Osteocyte (in vitro differentiated cells): ENCODE measurements at regions not wholly inside any gene's neighbourhood (a gene's known extent, or its start where the extent isn't known, plus 50 kb on each side); places are given as distances from the start of the nearest gene placed in this dataset.
A peak's percentile ranks its signal among the peaks of the same experiment; 100 is the strongest.

ENCODE experiments used
- DNase-seq: peaks from one replicate; pipeline ENCODE4 v3.0.0; 2021; ENCODE audit warnings: mixed read lengths; ENCODE audit not compliant: unreplicated experiment; ENCODE audit errors: extremely low spot score
- H3K27ac Mint-ChIP-seq: one replicate; pipeline ENCODE4 v1.8.0; 2021; ENCODE audit warnings: mild to moderate bottlenecking, mixed read lengths; ENCODE audit not compliant: unreplicated experiment
- H3K27me3 Mint-ChIP-seq: one replicate; pipeline ENCODE4 v1.8.0; 2021; ENCODE audit warnings: mixed read lengths; ENCODE audit not compliant: unreplicated experiment
- H3K36me3 Mint-ChIP-seq: one replicate; pipeline ENCODE4 v1.8.0; 2021; ENCODE audit warnings: mixed read lengths; ENCODE audit not compliant: unreplicated experiment
- H3K4me1 Mint-ChIP-seq: one replicate; pipeline ENCODE4 v1.8.0; 2021; ENCODE audit warnings: mixed read lengths; ENCODE audit not compliant: unreplicated experiment
- H3K4me3 Mint-ChIP-seq: one replicate; pipeline ENCODE4 v1.8.0; 2021; ENCODE audit warnings: mild to moderate bottlenecking, moderate library complexity, mixed read lengths; ENCODE audit not compliant: unreplicated experiment
- H3K9me3 Mint-ChIP-seq: one replicate; pipeline ENCODE4 v1.8.0; 2021; ENCODE audit warnings: mixed read lengths; ENCODE audit not compliant: unreplicated experiment
- TF ChIP-seq, protein P1 (sequence below): fragments of 200-600 bp; sonication (generic); IDR thresholded peaks from 2 replicates; pipeline ENCODE4 v1.5.0; 2021; ENCODE audit warnings: antibody characterized with exemption, mild to moderate bottlenecking, moderate library complexity

DNA sequence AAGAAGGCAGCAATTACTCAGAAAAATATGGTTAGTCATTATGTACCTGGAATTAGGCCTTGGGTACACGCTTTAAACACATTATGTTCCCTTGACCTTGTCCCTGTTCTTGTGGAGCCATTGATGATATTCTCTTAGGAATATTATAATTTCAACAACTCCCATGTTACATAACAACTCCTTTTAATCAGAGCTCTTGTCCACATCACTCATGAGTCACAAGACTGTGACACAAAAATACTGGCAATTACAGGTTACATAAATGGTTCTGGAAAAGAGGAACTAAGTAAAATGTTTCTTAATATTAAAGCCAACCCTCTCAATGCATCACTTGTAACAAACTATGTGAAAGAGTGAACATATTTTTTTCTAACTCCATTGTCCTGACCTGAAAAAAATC, 143.8 kb upstream of the PCLO start:
- Mint-ChIP-seq H3K27me3 (no peaks in the 10 kb centered on the region), H3K4me3 (no peak overlapping the region), H3K36me3 (no peaks in the 10 kb centered on the region), H3K27ac (no peak overlapping the region), H3K9me3 (no peaks in the 10 kb centered on the region), H3K4me1 (peaks cover 7% of the 10 kb centered on the region)
- DNase-seq, result no peak
- TF ChIP-seq, protein P1, sequence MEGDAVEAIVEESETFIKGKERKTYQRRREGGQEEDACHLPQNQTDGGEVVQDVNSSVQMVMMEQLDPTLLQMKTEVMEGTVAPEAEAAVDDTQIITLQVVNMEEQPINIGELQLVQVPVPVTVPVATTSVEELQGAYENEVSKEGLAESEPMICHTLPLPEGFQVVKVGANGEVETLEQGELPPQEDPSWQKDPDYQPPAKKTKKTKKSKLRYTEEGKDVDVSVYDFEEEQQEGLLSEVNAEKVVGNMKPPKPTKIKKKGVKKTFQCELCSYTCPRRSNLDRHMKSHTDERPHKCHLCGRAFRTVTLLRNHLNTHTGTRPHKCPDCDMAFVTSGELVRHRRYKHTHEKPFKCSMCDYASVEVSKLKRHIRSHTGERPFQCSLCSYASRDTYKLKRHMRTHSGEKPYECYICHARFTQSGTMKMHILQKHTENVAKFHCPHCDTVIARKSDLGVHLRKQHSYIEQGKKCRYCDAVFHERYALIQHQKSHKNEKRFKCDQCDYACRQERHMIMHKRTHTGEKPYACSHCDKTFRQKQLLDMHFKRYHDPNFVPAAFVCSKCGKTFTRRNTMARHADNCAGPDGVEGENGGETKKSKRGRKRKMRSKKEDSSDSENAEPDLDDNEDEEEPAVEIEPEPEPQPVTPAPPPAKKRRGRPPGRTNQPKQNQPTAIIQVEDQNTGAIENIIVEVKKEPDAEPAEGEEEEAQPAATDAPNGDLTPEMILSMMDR, result no peak

GRCh38 chr7:83305027-83305426, 142.3 kb upstream of the PCLO start:
- H3K4me3 Mint-ChIP-seq, result no peak overlapping the region
- H3K36me3 Mint-ChIP-seq, result no peaks in the 10 kb centered on the region
- H3K27me3 Mint-ChIP-seq, result no peaks in the 10 kb centered on the region
- H3K27ac Mint-ChIP-seq, result no peak overlapping the region
- peaks cover 14% of the 10 kb centered on the region for H3K4me1 Mint-ChIP-seq
- no peaks in the 10 kb centered on the region for H3K9me3 Mint-ChIP-seq
- no peak for DNase-seq
- TF ChIP-seq, protein P1, result no peak

GRCh38 chr7:83301416-83301815, 138.7 kb upstream of the PCLO start:
- Mint-ChIP-seq H3K27ac (peak overlapping the region; percentile 65), H3K4me1 (peaks cover 14% of the 10 kb centered on the region), H3K27me3 (no peaks in the 10 kb centered on the region), H3K4me3 (no peak overlapping the region), H3K36me3 (no peaks in the 10 kb centered on the region), H3K9me3 (peaks cover 2% of the 10 kb centered on the region)
- DNase-seq, result no peak
- TF ChIP-seq, protein P1, result no peak

GRCh38 chr7:83290211-83290610, 127.5 kb upstream of the PCLO start:
- DNase-seq, result no peak
- no peak overlapping the region for H3K4me3 Mint-ChIP-seq
- no peaks in the 10 kb centered on the region for H3K9me3 Mint-ChIP-seq
- H3K4me1 Mint-ChIP-seq, result no peaks in the 10 kb centered on the region
- H3K27ac Mint-ChIP-seq, result no peak overlapping the region
- H3K36me3 Mint-ChIP-seq, result no peaks in the 10 kb centered on the region
- TF ChIP-seq, protein P1, result no peak
- H3K27me3 Mint-ChIP-seq, result peaks cover 2% of the 10 kb centered on the region

DNA sequence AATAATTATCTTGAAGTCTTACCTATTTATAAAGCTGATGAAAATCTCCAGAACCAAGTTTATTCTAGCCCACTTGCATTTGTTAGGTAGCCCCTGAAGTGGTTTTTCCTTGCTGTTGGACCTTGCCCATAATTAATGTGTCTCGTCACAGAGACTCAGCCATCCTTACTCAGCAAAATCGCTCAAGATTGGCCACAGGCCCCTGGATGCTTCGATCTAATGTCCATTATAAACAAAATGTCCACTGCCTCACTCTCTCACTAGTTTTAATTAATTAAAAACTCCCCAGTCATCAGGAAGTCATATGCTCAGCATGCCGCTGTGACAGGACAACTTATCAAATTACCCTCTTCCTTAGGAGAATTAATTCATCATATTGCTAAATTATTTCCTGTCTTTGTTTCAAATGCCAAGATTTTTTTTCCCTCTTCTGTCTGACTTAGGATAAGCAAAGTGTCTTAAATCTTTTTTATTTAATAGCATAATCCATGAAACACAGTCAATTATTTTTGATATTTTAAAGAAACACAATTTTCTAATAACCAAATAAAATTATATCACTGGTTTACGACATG, 126.8 kb upstream of the PCLO start:
- no peak for DNase-seq
- Mint-ChIP-seq H3K27me3 (peaks cover 2% of the 10 kb centered on the region), H3K36me3 (no peaks in the 10 kb centered on the region), H3K4me1 (no peaks in the 10 kb centered on the region), H3K9me3 (no peaks in the 10 kb centered on the region), H3K27ac (no peak overlapping the region), H3K4me3 (no peak overlapping the region)
- TF ChIP-seq, protein P1, result no peak
